Panc1 (cell line): ENCODE measurements at regions not wholly inside any gene's neighbourhood (a gene's known extent, or its start where the extent isn't known, plus 50 kb on each side); places are given as distances from the start of the nearest gene placed in this dataset.

Source experiments
- CTCF ChIP-seq: fragments of 450-650 bp; IDR thresholded peaks from 2 replicates; pipeline ENCODE4 v1.5.1; 2017; ENCODE audit warnings: mild to moderate bottlenecking
- POLR2AphosphoS5 ChIP-seq: IDR thresholded peaks from 2 replicates; pipeline ENCODE4 v1.6.1; 2012; ENCODE audit warnings: mild to moderate bottlenecking, low read depth, low read length, moderate library complexity
- REST ChIP-seq, 2 experiments: IDR thresholded peaks; 2 replicates each; pipeline ENCODE4 v1.6.1; 2011 to 2012; ENCODE audit warnings: low read depth in 2 of 2, control low read depth in 1 of 2, low read length in 1 of 2, mild to moderate bottlenecking in 1 of 2, moderate library complexity in 1 of 2; ENCODE audit not compliant: insufficient read depth in 1 of 2
- SIN3A ChIP-seq: IDR thresholded peaks from 2 replicates; pipeline ENCODE4 v1.6.1; 2012; ENCODE audit warnings: low read depth, mild to moderate bottlenecking, low read length, moderate library complexity, borderline replicate concordance; ENCODE audit not compliant: insufficient read depth

GRCh38 chr4:1556541-1557220 lies 127.4 kb downstream of the FAM53A start:
- TF ChIP-seq CTCF = no peak
- TF ChIP-seq POLR2AphosphoS5 = no peak
- no peak for TF ChIP-seq SIN3A
- TF ChIP-seq REST (IDR thresholded peaks at IDR 0.05; ENCODE audit: insufficient read depth in 1 of 2, low read depth in 2 of 2, low read length in 1 of 2) = no peak
